GM18909 (cell line): ENCODE measurements at regions not wholly inside any gene's neighbourhood (a gene's known extent, or its start where the extent isn't known, plus 50 kb on each side); places are given as distances from the start of the nearest gene placed in this dataset.
"Not testable (repeated sequence)": the region's sequence is repeated elsewhere in the genome, so short reads cannot be mapped to it uniquely, and the experiment has no call there.

Experiments
- ATAC-seq: cut with Tn5 transposase; IDR thresholded peaks from one replicate; pipeline ENCODE4 v1.9.1; 2021; ENCODE audit warnings: mild to moderate bottlenecking; ENCODE audit not compliant: unreplicated experiment, poor library complexity

DNA sequence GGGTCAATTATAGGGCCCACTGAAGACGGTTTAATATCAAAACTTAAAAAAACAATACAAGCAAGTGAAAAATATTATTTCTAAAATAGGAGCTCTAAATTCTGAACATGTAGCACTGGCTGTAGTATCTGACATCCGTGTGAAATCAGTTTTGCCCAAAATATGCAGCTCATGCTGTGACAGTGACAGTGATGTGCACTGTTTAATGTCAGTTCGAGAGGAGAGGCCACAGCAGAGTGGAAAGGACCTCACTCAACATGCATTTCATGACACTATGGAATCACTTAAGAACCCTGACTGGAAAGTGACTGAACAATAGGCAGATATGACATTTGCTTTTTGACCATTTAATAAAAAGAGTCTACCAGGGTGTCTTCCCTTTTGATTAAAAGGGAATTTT, 397.0 kb downstream of the FRK start:
- no peak for ATAC-seq

DNA sequence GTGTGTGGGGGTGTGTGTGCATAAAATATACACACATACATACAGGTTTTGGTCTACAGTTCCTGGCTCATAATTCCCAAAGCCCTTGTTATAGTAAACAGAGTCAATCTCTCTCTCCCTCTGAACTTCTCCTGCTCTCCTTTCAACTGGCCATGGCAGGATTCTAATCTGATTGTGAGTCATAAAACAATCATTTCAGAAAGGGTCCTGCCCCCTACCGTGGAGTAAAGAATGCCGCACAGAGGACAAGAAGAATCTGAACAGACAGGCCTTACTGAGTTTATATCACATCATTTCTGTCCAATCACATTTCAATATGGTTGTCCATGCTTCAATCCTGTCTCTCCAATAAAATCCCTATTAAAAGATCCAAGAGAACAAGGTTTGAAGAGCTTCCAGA, 416.9 kb downstream of the FRK start:
- ATAC-seq, result no peak

- no peak for ATAC-seq
Observed at GRCh38 chr6:115634887-115635286, 425.8 kb downstream of the FRK start.

- ATAC-seq, result no peak
Observed at GRCh38 chr6:115634131-115634530, 426.6 kb downstream of the FRK start.

- ATAC-seq, result no peak
Observed at GRCh38 chr6:115631028-115631427, 429.7 kb downstream of the FRK start.

GRCh38 chr6:115630424-115631024, 430.2 kb downstream of the FRK start:
- no peak for ATAC-seq

GRCh38 chr6:115629415-115629814, 431.3 kb downstream of the FRK start:
- ATAC-seq, result no peak

GRCh38 chr6:115618256-115618655, 442.4 kb downstream of the FRK start:
- ATAC-seq, result no peak

GRCh38 chr6:115617031-115617430, 443.7 kb downstream of the FRK start:
- no peak for ATAC-seq

GRCh38 chr6:115613488-115613887, 447.2 kb downstream of the FRK start:
- no peak for ATAC-seq

DNA sequence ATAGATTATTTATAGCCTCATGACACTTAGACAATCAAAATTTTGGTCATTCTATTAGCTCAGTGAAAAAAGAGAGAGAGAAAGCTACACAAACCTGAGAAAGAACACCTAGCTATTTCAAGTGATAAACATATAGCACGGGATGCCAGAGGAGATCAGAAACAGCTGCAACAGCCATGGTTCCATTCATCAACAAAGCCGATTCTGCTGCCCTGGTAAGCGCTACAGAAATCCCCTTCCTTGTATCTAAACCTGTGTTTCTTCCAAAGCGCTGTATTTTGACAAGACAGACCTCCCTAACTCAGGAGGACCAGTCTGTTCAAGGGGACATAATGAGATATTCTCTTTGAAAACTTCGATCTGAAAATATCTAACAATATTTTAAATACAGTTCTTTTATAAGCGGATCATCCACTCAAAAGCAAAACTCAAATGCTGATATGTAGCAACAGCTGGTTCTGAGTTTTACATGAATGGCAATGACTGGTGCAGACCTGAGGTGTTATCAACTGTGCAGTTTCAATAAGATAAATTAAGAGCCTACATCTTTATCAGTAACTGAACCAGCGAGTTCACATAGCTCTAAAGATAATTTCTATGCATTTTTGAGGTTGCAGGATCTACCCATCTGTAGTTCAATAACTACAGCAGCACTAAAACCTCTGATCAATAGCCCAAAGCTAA, 447.8 kb downstream of the FRK start:
- no peak for ATAC-seq

DNA sequence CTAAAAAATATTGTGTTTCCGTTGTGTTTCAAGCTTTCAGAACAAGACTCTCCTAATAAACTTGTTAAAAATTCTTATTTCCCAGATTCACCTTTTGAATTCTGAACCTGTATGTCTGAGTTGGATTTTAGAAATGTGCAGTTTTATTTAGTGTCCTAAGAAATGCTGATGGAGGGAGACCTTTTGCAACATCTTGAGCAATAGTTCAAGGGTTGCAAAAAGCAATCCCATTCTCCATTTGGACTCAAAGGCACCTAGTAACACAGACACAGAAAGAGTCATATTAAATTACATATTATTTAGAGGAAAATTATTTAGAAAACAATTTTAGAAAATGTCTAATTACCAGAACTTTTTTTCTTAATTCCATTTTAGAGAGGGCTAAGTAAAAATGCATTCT, 448.5 kb downstream of the FRK start:
- ATAC-seq, result no peak

GRCh38 chr6:115610696-115611095, 450.0 kb downstream of the FRK start:
- no peak for ATAC-seq

DNA sequence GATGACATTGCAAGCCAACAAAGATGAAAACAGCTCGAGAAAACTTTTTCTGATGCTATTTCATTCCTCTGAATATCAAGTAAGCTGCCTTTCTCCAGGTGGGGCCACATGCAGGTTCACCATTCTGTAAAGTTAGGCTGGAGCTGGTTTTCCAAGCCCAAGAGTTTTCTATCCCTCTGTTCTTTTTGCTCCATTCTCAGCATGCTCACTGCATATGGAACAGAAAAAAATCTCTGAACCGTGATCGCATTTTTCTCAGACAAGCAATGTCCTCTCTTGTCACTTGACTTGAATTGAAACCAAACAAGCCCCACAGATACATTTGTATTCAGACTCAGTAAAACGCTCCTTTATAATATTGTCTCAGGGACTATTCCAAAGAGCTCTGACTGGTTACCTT, 451.6 kb downstream of the FRK start:
- no peak for ATAC-seq

- ATAC-seq, result no peak
Observed at GRCh38 chr6:115602466-115602865, 458.2 kb downstream of the FRK start.

DNA sequence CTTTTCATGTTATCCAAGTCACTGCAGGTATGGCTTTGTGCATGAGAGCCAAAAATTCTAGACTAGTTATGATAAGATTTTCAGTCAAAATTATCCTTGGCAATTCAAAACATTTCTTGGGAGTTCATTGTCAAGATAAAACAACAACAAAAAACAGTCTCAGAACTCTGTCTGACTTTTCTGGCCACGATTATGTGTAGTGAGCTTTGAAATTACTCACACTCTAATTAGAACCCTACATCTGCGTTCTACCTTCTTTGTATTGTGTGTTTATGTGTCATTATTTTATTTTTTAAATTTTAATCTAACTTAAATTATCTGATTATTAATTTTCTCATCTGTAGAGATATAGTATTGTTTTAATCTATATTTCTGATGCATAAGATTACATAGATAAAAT, 459.2 kb downstream of the FRK start:
- ATAC-seq, result no peak

GRCh38 chr6:115601064-115601463, 459.6 kb downstream of the FRK start:
- ATAC-seq, result no peak

DNA sequence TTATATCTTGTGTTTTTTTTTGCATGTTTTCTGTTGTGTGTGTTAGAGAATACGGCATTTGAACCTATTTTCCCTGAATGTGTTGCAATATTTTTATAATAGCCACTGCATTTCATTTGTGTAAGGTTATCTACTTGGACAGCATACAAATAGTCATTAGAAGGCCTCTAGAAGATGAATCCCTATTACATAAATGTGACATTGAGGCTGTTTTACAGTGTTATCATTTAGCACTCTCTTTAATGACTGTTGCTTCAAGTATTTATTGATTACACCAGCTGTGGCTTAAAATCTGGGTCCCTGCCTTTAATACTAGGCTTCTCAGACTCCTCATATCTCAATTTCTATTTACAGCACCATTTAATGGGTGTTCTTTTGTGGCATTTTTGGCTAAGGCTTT, 465.8 kb downstream of the FRK start:
- no peak for ATAC-seq

DNA sequence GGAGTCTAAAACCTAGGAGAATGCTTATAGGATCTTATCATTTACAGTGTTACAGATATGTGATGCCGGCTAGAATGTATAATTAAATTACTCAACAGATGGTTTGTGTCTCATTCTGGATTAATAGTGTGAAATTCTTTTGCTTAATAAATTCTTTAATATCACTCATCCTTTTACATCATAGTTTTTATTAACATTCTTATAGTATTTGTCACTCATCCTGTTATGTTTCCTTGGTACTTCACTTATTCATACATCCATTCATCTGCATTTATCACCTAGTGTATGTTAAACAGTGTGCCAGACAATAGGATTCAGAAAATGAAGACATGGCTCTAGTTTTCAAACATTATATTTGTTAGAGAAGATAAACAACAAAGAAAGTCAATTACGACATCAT, 468.7 kb downstream of the FRK start:
- no peak for ATAC-seq

- ATAC-seq, result not testable (repeated sequence)
Observed at GRCh38 chr6:115589072-115589471, 471.6 kb downstream of the FRK start.

DNA sequence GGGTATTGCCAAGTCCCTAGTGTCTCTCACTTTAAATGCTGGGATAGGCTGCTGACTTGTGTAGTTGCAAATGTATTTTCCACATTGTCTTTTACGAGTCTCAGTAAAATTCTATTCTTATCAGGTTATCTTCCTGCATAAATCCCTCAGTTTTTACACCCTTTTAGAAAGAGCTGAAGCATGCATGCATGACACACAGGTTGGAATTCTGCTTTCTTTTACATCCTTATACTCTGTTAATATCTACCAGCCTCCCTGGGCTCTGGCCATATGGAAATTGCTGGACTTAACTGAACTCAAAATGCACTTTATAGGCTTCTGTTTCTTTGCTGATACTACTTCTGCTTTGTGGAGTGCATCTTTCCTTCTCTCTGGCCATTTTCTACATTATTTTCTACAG, 477.4 kb downstream of the FRK start:
- ATAC-seq, result no peak

GRCh38 chr6:115582386-115582785, 478.3 kb downstream of the FRK start:
- ATAC-seq, result no peak
